ENCODE measurements at regions not wholly inside any gene's neighbourhood (a gene's known extent, or its start where the extent isn't known, plus 50 kb on each side); places are given as distances from the start of the nearest gene placed in this dataset.

DNA sequence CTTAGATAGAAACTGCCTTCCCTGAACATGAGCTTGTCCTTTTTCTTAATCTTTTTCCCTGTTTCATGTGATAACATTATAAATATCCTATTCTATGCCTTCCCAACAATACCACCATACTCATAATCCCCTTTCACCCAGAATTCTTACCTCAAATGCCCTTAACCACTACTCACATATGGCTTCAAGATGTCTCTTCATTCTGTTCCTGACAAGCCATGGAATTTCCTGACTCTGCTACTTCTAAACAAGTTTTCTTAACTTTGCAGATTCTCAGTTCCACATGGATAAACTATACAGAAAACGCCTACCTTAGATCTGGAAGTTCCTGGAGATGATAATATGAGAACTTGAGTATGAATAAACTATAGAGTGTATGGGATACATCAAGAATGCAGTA is 1217.8 kb downstream of the CDH8 start (continued):
- TF ChIP-seq, protein P1, sequence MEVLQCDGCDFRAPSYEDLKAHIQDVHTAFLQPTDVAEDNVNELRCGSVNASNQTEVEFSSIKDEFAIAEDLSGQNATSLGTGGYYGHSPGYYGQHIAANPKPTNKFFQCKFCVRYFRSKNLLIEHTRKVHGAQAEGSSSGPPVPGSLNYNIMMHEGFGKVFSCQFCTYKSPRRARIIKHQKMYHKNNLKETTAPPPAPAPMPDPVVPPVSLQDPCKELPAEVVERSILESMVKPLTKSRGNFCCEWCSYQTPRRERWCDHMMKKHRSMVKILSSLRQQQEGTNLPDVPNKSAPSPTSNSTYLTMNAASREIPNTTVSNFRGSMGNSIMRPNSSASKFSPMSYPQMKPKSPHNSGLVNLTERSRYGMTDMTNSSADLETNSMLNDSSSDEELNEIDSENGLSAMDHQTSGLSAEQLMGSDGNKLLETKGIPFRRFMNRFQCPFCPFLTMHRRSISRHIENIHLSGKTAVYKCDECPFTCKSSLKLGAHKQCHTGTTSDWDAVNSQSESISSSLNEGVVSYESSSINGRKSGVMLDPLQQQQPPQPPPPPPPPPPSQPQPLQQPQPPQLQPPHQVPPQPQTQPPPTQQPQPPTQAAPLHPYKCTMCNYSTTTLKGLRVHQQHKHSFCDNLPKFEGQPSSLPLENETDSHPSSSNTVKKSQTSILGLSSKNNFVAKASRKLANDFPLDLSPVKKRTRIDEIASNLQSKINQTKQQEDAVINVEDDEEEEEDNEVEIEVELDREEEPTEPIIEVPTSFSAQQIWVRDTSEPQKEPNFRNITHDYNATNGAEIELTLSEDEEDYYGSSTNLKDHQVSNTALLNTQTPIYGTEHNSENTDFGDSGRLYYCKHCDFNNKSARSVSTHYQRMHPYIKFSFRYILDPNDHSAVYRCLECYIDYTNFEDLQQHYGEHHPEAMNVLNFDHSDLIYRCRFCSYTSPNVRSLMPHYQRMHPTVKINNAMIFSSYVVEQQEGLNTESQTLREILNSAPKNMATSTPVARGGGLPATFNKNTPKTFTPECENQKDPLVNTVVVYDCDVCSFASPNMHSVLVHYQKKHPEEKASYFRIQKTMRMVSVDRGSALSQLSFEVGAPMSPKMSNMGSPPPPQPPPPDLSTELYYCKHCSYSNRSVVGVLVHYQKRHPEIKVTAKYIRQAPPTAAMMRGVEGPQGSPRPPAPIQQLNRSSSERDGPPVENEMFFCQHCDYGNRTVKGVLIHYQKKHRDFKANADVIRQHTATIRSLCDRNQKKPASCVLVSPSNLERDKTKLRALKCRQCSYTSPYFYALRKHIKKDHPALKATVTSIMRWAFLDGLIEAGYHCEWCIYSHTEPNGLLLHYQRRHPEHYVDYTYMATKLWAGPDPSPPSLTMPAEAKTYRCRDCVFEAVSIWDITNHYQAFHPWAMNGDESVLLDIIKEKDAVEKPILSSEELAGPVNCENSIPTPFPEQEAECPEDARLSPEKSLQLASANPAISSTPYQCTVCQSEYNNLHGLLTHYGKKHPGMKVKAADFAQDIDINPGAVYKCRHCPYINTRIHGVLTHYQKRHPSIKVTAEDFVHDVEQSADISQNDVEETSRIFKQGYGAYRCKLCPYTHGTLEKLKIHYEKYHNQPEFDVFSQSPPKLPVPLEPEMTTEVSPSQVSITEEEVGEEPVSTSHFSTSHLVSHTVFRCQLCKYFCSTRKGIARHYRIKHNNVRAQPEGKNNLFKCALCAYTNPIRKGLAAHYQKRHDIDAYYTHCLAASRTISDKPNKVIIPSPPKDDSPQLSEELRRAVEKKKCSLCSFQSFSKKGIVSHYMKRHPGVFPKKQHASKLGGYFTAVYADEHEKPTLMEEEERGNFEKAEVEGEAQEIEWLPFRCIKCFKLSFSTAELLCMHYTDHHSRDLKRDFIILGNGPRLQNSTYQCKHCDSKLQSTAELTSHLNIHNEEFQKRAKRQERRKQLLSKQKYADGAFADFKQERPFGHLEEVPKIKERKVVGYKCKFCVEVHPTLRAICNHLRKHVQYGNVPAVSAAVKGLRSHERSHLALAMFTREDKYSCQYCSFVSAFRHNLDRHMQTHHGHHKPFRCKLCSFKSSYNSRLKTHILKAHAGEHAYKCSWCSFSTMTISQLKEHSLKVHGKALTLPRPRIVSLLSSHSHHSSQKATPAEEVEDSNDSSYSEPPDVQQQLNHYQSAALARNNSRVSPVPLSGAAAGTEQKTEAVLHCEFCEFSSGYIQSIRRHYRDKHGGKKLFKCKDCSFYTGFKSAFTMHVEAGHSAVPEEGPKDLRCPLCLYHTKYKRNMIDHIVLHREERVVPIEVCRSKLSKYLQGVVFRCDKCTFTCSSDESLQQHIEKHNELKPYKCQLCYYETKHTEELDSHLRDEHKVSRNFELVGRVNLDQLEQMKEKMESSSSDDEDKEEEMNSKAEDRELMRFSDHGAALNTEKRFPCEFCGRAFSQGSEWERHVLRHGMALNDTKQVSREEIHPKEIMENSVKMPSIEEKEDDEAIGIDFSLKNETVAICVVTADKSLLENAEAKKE (CRISPR knock-in tag; IDR thresholded peaks at IDR 0.05): no peak
- TF ChIP-seq ZNF331 (CRISPR knock-in tag; IDR thresholded peaks at IDR 0.05; ENCODE audit: low read depth) (no peak), JUNB (IDR thresholded peaks at IDR 0.05; ENCODE audit: unreplicated experiment) (no peak), EZH2phosphoT487 (IDR thresholded peaks at IDR 0.05; ENCODE audit: unreplicated experiment) (no peak)
- TF ChIP-seq, protein P2, sequence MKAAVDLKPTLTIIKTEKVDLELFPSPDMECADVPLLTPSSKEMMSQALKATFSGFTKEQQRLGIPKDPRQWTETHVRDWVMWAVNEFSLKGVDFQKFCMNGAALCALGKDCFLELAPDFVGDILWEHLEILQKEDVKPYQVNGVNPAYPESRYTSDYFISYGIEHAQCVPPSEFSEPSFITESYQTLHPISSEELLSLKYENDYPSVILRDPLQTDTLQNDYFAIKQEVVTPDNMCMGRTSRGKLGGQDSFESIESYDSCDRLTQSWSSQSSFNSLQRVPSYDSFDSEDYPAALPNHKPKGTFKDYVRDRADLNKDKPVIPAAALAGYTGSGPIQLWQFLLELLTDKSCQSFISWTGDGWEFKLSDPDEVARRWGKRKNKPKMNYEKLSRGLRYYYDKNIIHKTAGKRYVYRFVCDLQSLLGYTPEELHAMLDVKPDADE (IDR thresholded peaks at IDR 0.05): no peak

DNA sequence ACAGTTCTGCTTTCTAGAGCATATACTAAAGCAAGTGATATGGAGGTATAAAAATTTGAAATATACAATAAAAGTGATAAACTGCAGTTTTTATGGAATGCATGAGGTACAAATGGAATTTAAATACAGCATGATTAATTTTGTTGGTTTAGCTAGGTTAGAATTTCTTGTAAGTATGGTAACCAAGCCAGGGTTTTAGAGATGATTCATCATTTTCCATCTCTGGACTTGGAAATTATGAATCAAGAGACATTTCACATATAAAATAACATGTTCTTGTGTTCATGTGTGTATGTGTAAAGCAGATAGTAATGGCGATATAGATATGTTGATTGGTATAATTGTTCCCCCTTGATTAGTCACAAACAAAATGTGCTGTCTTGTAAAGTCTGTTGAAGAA is 1219.8 kb downstream of the CDH8 start:
- no peaks in the 10 kb centered on the region for H3K36me3 Mint-ChIP-seq (ENCODE audit: low read depth)
- no peak overlapping the region for H3K4me3 ChIP-seq
- H3K4me3 Mint-ChIP-seq: no peak overlapping the region
- H3K27me3 Mint-ChIP-seq (ENCODE audit: insufficient read depth, low read depth, poor library complexity): no peaks in the 10 kb centered on the region
- no peaks in the 10 kb centered on the region for H3K27me3 ChIP-seq (ENCODE audit: insufficient read depth)
- ATAC-seq: no peak
- H3K4me1 Mint-ChIP-seq: no peaks in the 10 kb centered on the region
- H3K9me3 Mint-ChIP-seq: no peaks in the 10 kb centered on the region
- H3K4me2 ChIP-seq: no peak overlapping the region
- H3K9me2 ChIP-seq (ENCODE audit: insufficient read depth): no peaks in the 10 kb centered on the region; the same call in 1 of the 2 replicates
- no peak overlapping the region for H3K27ac ChIP-seq (ENCODE audit: low read depth)
- H3F3A ChIP-seq (replicated peaks; ENCODE audit: low read depth): no peaks in the 10 kb centered on the region
- no peaks in the 10 kb centered on the region for H3K79me2 ChIP-seq (replicated peaks; ENCODE audit: insufficient read depth)
- no peak overlapping the region for H2AFZ ChIP-seq
- no peaks in the 10 kb centered on the region for H3K4me1 ChIP-seq (ENCODE audit: insufficient read depth)
- H4K20me1 ChIP-seq (replicated peaks; ENCODE audit: insufficient read depth): no peaks in the 10 kb centered on the region
- DNase-seq (ENCODE audit: low spot score): no peak
- no peak overlapping the region for H3K27ac Mint-ChIP-seq
- no peaks in the 10 kb centered on the region for H3K36me3 ChIP-seq (ENCODE audit: insufficient read depth)
- TF ChIP-seq, protein P1 (CRISPR knock-in tag; IDR thresholded peaks at IDR 0.05): no peak
- no peak for TF ChIP-seq NANOG (IDR thresholded peaks at IDR 0.05; ENCODE audit: borderline replicate concordance)
- no peak for TF ChIP-seq JUNB (IDR thresholded peaks at IDR 0.05; ENCODE audit: unreplicated experiment)
- TF ChIP-seq EZH2 (IDR thresholded peaks at IDR 0.05; ENCODE audit: low read depth, unreplicated experiment): no peak
